ENCODE measurements at regions not wholly inside any gene's neighbourhood (a gene's known extent, or its start where the extent isn't known, plus 50 kb on each side); places are given as distances from the start of the nearest gene placed in this dataset.
"Not testable (repeated sequence)": the region's sequence is repeated elsewhere in the genome, so short reads cannot be mapped to it uniquely, and the experiment has no call there.

DNA sequence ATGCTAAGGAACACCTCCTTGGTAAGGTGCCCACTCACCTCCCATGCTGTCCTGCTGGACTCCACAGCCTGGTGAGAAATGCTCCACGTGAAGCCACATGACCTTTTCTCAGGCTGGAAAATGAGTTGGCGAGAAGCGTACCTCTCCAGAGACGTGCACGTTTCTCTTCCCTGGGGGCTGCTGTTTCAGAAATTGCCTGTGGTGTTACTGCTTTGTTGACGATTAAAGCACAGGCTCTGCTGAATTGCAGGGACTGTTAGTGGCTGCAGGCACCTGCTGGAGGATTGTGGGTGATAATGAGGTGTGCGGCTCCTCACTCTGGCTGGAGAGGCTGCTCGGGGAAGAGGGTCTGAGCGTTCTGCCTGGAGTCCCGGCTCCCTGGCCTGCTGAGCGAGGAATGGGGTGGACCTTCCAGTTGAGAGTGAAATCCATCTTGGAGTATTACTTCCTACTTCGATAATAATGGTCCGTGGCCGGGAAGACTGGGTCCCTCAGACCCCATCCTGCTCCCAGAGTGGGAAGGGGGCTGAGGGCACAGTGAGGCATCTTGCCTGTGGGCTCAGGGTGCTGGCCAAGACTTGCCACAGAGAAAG lies 199.3 kb upstream of the HDAC4 start:
- in situ Hi-C loops (cut with HindIII; ENCODE audit: low sequenced_read_pairs): loop anchor here (10.0 kb wide), 1 partner anchor 75 kb away; no protein-coding TSS in a partner anchor

DNA sequence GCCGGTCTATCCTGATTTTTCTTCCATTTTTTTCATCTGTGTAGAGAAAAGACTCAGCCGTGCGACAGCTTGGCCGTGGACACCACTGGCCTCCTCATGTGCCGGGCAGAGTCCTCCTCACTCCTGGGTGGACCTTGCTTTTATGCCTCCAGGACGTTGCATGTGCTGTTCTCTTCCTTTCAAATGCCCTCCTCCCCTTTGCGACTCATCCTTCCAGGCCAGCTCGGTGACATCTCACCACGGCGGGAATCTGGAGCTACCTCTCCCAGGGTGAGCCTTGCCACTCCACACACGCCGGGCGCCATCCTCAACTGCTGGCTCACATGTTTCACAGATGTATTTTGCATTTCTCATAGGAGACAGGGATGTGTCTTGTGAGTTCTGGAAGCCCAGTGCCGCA lies 198.5 kb upstream of the HDAC4 start:
- in situ Hi-C loops (cut with HindIII; ENCODE audit: low sequenced_read_pairs): no loop called here

DNA sequence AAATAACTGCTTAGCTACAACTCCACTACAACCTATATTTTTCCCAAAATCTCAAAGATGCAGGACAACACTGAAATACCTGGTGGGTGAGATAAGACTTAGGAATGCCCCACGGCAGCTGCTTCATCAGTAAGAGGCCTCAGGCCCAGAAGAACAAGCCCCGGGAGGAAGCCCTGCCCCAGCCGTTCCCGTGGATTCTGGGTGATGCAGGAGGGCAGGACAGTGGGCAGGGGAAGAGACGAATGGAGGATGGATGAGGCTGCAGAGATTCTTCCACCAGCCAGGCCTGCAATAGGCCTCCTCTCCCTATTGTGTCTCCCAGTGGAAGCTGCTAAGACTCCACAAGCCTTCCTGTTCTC lies 197.9 kb upstream of the HDAC4 start:
- in situ Hi-C loops (cut with HindIII; ENCODE audit: low sequenced_read_pairs): no loop called here

DNA sequence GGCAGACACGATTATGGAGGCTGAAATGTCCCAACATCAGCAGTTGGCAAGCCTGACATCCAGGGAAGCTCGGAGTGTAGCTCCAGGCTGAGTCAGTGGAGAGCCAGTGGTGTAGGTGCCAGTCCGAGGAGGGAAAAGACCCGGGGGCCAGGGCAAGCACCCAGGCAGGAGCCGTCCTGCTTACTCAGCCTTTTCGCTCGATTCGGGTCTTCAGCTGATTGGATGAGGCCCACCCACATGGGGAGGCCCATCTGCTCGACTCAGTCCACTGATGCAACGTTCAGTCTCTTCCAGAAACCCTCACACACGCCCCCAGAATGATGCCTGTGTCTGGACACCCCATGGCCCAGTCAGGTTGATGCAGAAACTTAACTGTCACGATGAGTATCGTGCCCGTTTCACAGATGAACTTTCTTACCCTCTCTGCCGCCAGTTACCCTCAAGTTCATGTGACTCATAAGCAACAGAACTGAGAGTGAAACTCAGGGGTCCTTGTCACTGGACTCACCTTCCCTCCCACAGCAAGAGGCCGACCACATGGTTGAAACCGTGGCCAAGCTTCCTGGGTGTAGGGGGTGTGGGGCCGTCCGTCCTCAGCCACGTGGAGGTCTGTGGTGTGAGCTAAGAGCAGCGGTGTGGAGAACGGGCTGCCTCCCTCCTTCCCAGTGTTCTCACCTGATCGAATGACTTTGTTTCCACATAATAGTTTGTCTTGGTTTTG lies 197.4 kb upstream of the HDAC4 start:
- in situ Hi-C loops (cut with HindIII; ENCODE audit: low sequenced_read_pairs): no loop called here

DNA sequence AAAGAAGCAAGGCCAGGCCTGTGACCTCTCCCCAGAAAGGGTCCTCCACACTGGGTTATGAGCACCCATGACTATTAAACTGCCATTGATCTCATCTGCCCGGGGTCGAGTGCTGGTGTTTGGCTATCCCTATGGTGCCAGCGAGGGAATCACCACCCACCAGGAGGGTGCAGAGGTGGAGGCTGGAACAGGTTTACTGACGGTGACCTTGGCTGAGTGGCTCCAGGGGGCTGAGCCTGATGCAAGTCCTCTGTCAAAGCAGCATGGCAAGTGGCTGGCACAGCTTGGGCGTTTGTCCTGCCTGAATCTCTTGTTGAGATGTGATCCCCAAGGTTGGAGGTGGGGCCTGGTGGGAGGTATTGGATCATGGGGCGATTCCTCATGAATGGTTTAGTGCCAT lies 196.4 kb upstream of the HDAC4 start:
- in situ Hi-C loops (cut with HindIII; ENCODE audit: low sequenced_read_pairs): no loop called here

DNA sequence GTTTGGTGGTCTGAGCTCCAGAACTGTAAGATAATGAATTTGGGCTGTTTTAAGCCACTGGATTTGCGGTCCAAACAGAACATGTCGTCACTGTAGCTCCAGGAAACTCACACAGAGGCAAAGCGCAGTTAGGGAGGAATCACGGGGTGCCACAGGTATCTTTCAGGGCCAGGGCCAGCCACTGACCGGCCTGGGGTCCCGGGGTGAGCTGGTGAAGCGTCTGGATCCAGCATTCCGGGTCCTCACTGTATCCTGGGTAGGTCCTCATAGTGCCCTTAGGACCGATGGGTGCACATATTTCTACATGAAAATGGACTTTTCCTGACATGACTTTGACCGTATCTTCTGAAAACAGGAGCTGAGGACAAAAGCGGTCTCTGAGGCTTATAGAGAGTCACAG lies 196.0 kb upstream of the HDAC4 start:
- in situ Hi-C loops (cut with HindIII; ENCODE audit: low sequenced_read_pairs): no loop called here

DNA sequence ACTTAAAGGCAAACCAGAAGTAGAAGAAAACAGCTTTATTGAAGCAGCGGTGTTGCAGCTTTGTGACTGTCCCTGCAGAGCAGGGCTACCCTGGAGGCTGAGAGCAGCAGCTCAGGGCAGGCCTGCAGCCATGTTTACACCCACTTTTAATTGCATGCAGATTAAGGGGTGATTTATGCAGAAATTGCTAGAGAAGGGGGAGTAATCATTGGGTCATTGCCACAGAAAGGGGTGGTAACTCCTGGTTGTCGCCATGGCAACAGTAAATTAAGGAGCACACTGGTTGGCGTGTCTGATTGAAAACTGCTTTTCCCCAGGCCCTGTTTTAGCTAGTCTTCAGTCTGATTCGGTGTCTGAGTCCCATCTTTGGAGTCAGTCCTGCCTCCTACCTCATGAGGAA lies 195.4 kb upstream of the HDAC4 start:
- in situ Hi-C loops (cut with HindIII; ENCODE audit: low sequenced_read_pairs): no loop called here

DNA sequence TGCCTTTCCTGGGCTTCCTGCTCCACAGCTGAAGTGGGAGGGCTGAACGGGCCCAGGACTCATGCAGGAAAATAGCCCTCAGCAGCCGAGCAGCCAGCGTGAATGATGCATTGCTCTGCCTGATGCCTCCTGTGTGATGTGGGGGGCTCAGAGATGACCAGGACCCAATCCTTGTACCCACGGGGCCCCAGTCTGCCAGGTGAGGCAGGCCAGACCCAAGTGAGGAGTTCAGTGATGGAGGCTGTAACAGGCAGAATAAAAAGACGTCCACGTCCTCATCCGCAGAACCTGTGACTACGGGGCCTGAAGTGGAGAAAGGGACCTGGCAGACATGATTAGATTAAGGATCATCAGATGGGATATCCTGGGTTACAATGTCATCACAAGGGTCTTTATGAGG lies 194.9 kb upstream of the HDAC4 start:
- in situ Hi-C loops (cut with HindIII; ENCODE audit: low sequenced_read_pairs): no loop called here

DNA sequence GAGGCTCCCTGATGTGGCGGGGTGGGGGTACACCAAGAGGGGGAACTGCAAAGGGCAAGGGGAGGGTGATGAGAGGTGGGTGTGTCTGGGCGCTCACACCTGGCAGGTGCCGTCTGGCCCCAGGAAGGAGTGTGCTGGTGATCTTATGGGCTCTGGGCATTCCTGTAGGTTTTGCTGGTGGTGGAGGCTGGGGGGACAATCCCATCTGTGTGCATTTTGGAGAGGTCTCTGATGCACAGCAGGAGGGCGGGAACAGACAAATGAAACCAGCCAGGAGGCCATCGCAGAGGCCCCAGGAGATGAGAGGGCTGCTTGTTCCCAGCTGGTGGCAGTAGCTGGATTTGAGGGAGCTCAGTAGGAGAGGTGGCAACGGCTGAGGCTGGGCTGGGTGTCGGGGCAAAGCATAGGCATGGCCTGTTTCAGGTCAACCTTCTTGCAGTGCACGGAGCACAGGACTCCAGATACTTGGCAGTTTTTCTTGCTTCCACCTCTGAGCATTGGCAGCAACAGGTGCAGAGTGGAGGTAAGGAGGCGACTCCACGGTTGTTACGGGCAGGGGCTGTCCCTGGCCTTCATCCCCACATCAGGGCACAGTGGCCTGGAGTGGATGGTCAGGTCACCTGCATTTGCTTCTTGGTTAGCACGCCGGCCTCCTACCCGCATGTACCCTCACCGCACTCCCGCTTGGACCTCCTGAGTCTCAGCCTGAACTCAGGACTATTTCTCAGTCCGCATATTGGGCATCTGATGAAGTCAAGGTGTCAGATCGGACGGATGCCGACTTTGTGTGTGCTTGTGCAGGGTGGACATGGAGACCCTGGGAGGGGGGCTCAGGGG lies 194.2 kb upstream of the HDAC4 start:
- in situ Hi-C loops (cut with HindIII; ENCODE audit: low sequenced_read_pairs): no loop called here

DNA sequence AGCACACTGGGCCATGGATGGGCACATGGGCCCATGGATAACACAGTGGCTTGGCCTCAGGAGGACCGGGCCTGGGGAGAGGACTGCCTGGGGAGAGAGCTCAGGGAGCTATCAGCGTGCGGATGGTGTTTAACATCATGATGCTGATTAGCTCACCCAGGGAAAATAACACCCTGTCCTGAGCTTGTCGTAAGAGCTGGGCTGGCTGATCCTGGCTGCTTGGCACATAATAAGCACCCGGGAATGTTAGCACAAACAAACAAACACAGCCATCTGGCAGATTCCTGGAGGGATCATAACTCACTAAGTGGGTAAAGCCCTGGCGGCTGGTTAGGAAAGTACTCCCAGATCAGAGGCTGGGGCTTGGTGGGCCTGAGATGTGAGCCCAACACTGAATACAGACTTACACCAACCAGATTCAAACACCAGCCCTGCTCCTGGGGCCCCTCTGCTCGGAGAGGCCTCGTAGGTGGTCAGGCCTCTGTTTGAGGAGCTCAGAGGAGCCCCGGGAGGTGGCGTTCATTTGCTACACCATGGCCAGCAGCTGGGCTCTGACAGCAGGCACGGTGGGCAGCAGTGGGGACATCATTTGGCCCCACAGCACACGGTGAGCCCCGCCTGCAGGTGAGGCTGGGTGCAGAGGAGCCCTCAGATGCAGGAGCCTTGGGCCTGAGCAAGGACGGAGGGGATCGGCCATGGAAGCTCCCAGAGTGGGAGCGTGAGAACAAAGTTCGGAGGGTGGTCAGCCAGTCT lies 193.4 kb upstream of the HDAC4 start:
- in situ Hi-C loops (cut with HindIII; ENCODE audit: low sequenced_read_pairs): no loop called here

DNA sequence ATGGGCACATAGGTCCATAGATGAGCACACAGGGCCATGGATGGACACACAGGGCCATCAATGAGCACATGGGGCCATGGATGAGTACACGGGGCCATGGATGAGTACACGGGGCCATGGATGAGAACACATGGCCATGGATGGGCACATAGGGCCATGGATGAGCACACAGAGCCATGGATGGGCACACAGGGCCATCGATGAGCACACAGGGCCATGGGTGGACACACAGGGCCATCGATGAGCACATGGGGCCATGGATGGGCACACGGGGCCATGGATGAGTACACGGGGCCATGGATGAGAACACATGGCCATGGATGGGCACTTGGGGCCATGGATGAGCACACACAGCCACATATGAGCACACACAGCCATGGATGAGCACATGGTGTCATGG lies 192.6 kb upstream of the HDAC4 start:
- in situ Hi-C loops (cut with HindIII; ENCODE audit: low sequenced_read_pairs): no loop called here

DNA sequence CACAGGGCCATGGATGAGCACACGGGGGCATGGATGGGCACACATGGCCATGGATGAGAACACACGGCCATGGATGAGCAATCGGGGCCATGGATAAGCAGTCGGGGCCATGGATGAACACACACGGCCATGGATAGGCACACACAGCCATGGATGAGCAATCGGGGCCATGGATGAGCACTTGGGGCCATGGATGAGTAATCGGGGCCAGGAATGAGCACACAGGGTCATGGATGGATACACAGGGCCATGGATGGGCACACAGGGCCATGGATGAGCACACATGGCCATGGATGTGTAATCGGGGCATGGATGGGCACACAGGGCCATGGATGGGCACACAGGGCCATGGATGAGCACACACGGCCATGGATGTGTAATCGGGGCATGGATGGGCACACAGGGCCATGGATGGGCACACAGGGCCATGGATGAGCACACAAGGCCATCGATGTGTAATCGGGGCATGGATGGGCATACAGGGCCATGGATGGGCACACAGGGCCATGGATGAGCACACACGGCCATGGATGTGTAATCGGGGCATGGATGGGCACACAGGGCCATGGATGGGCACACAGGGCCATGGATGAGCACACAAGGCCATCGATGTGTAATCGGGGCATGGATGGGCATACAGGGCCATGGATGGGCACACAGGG lies 191.9 kb upstream of the HDAC4 start:
- in situ Hi-C loops (cut with HindIII; ENCODE audit: low sequenced_read_pairs): not testable (repeated sequence)

DNA sequence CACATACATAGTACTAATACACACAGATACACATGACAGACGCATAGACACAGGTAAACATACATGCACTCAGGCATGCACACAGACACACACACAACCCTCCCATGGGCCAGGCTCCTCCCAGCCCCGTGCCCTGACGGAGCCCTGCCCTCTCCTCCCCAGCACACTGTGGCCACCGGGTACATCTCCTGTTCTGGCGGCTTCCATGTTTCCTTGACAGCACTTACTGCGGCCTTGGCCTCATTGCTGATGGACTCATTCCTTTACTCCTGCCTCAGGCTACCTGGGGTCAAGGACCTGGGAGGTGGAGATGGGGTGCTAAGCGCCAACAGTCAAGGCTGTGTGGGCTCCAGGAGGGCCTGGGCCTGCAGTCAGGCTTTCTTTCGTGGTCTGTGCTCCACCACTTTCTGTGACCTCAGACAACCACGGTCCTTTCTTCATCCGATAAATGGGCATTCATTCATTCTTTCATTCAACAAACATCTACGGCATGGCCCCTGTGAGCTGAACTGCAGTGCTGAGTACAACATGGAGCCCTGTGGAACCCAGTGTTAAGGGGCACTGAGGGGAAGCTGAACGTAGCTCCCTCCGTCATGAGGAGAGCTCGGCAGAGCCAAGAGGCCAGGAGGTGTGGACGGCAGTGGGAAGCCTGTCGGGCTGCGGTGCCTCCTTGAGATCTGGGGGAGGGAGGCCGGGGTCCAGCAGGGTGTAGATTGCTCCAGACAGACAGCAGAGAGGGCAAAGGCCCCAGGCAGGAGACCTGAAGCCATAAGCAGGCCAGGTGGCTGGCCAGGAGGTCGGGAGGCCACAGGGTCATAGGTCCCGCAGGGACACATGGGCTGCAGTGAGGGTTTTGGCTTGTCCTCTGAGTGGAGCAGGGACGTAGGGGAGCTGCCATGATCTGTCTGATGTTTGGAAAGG lies 190.4 kb upstream of the HDAC4 start:
- in situ Hi-C loops (cut with HindIII; ENCODE audit: low sequenced_read_pairs): no loop called here

DNA sequence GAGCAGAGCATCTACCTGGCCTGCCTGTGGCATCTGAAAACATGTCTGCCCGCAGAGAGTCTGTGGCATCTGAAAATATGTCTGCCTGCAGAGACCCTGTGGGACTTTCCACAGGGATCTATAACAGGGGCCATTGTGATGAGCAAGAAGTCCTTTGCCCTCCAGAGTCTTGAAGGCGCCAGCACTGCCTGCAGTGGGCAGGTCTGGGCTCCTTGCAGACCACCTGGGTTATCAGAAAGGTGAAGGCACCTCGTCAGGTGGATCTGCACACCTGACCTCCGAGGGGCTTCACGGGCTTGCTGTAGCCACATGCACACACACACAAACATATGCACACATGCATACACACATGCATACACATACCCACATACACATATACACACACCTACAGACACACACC lies 189.5 kb upstream of the HDAC4 start:
- in situ Hi-C loops (cut with HindIII; ENCODE audit: low sequenced_read_pairs): no loop called here

DNA sequence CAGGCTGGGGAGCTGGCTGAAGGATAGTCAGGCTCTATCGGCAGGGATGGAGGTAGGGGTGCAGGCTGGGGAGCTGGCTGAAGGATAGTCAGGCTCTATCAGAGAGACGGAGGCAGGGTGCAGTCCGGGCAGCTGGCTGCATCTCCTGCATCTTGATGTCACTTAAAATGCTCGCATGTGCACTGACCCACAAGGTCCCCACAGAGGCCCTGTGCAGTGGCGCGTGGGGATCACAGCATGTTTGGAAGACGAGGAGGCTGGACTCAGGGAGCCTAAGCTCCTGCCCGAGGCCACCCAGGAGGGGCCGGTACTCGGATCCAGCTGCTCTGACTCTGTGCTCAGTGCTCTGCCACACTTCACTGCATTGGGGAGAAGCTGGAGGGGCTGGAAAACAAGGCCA lies 189.0 kb upstream of the HDAC4 start:
- in situ Hi-C loops (cut with HindIII; ENCODE audit: low sequenced_read_pairs): no loop called here

DNA sequence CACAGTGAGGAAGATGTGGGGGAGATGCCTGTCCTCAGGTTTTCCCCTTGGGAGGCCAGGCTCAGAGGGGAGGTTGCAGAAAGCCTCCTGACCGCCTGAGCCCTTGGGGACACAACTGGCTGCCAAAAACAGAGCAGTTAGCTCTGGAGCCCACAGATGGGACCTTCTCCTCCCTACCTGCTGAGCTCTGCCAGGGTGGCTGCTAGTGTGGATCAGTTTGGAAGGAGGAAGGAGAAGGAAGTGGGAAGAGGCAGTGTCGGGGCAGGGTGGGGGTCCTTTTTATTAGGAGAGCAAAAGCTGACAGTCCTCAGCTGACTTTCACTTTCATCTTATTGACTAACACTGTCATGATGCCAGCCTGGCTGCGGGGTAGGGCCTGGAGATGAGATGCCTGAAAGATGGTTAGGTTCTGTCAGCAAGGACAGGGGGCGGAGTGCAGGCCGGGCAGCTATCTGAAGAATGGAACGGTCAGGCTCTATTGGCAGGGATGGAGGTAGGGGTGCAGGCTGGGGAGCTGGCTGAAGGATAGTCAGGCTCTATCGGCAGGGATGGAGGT lies 188.5 kb upstream of the HDAC4 start:
- in situ Hi-C loops (cut with HindIII; ENCODE audit: low sequenced_read_pairs): no loop called here

DNA sequence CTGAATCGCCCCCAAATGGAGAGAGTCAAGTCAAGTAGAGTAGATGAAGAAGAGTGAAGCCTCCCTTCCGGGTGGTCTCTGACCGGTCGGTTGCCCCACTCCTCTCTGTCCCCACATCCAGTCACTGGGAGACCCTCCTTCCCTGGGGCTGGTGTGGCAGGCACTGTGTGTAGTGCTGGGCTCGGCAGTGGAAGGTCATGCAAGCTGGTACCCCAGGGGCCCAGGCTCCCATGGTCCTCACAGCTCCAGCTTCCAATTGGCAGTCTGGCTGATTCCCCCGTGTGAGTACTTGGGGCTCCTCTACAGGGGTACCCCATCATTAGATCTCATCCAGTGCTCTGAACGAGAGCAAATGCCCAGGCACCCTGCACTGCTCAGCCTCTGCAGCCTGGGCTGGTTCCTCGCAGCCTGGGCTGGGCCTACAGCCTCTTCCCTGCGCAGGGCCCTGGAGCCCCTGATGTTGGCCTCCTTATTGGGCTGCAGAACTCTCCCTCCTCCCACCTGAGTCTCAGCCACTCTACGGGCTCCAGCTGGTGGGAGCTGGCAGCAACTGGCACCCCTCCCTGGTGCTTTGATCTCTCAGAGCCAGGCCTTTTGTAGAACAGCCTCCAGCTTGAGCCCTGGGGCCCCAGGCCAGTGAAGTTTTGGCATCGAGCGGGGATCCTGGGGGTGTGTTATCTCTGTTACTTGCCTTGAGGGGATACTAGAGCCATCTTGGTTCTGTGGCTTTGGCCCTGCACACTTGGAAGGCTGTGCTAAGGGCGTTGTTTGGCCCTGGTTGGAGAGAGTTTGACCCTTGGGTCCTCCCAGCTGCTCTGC lies 187.8 kb upstream of the HDAC4 start:
- in situ Hi-C loops (cut with HindIII; ENCODE audit: low sequenced_read_pairs): no loop called here

DNA sequence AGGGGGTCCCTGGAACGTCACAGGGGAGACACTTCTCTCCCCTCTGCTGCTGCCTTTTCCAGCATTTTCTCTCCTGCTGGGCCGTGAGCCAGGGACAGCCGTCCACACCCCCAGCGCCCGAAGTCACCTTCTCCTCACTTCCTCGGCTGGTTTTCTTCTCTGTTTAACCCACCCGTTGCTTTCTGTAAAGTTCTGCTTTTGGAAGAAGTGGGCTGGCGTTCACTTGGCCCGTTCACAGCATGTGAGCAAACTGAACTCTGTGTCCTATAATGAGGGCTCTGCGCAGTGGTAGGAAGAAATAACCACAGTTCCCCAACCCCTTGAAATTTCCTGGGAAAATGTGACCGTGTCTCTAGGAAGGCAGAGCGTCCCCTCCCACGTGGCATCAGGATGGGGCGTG lies 187.0 kb upstream of the HDAC4 start:
- in situ Hi-C loops (cut with HindIII; ENCODE audit: low sequenced_read_pairs): no loop called here

DNA sequence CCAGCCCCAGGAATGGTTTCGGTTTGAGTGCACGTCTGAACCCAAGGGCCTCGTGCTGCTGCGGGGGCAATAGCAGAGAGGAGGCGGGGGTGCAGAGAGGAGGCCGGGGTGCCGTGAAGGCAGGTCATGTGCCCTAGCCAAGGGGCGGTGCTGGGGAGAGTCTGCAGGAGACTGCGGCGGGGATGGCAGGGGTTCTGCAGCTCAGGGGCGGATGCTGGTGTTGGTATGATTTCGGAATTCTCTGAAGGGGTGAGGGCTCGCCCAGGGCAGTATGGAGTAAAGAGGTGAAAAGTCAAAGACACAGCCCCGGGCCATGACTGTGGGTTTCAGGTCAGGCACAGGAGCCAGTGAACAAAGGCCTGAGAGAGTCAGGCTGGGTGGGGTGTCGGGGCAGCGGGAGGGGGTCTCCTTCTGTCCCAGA lies 186.5 kb upstream of the HDAC4 start:
- in situ Hi-C loops (cut with HindIII; ENCODE audit: low sequenced_read_pairs): no loop called here
